Adrenal gland (tissue), 9 donors: ENCODE measurements at regions not wholly inside any gene's neighbourhood (a gene's known extent, or its start where the extent isn't known, plus 50 kb on each side); places are given as distances from the start of the nearest gene placed in this dataset.

Experiments used
- DNase-seq, 7 donors: peaks; one replicate each; pipeline ENCODE4 v3.0.0-alpha.2; 2019 to 2020
- H3K27ac ChIP-seq, 5 donors: fragments of 200-600 bp; sonication (generic) in 4 of 5; 1 replicate in 3 of 5; 2 replicates in 2 of 5; pipeline versions ENCODE4 v1.5.1 to v1.8.0; 2016 to 2020; ENCODE audit warnings: mild to moderate bottlenecking in 1 of 5
- H3K27me3 ChIP-seq: fragments of 200-600 bp; 2 replicates; pipeline ENCODE4 v1.8.0; 2021
- H3K36me3 ChIP-seq, 2 donors: fragments of 200-600 bp; replicated peaks in 1 of 2; 1 replicate in 1 of 2; 2 replicates in 1 of 2; pipeline versions ENCODE4 v1.5.1 to v1.8.0; 2018 to 2022
- H3K4me1 ChIP-seq, 2 donors: fragments of 200-600 bp; replicated peaks in 1 of 2; 1 replicate in 1 of 2; 2 replicates in 1 of 2; pipeline versions ENCODE4 v1.5.1 to v1.8.0; 2018 to 2021
- H3K4me3 ChIP-seq, 4 donors: fragments of 200-600 bp; sonication (generic) in 3 of 4; one replicate each; pipeline ENCODE4 v1.5.1; 2016 to 2018
- H3K9me3 ChIP-seq, 3 donors: fragments of 200-600 bp; sonication (generic) in 1 of 3; replicated peaks in 1 of 3; 1 replicate in 2 of 3; 2 replicates in 1 of 3; pipeline versions ENCODE4 v1.5.1 to v1.8.0; 2016 to 2021
- CTCF ChIP-seq, 6 experiments: fragments of 450-650 bp in 4 of 6; fragments of 200-600 bp in 2 of 6; sonication (generic) in 1 of 6; IDR thresholded peaks; 1 replicate in 5 of 6; 2 replicates in 1 of 6; pipeline versions ENCODE4 v1.5.1 to v1.8.0; 2016 to 2021; ENCODE audit warnings: antibody characterized with exemption in 6 of 6, mild to moderate bottlenecking in 2 of 6, moderate library complexity in 1 of 6
- POLR2A ChIP-seq, 2 donors: fragments of 450-650 bp; IDR thresholded peaks; one replicate each; pipeline ENCODE4 v1.6.1; 2017; ENCODE audit warnings: antibody characterized with exemption in 2 of 2, mild to moderate bottlenecking in 2 of 2, moderate library complexity in 1 of 2
- WGBS, 4 donors: extraction: QIAGEN DNeasy Blood & Tissue Kit in 2 of 4; methylation state at CpG; one replicate each; pipeline versions ENCODE4 v1.1.5 to v1.1.7; 2013 to 2017; 5-methylcytosine and 5-hydroxymethylcytosine counted together
- intact Hi-C, 2 donors: fragments of 100-400 bp; cut with DNase I; formaldehyde crosslinking; loops; one replicate each; pipeline versions ENCODE4 v1.14.1 to v1.15.0; 2022 to 2023
- donor health status: healthy with polysubstance abuse.
- donor health status: Bipolar disorder and iron deficiency.
- donor health status: DM: yes; HTN: yes; CAD: no.
- donor health status: DM: no; HTN: no; CAD: no.
- donor health status: DM: no; HTN: no; CAD: no.

- Histone ChIP-seq H3K4me1 (no peaks in the 10 kb centered on the region), H3K27me3 (no peaks in the 10 kb centered on the region), H3K4me3 (no peak overlapping the region), H3K36me3 (no peaks in the 10 kb centered on the region), H3K27ac (no peak overlapping the region), H3K9me3 (no peaks in the 10 kb centered on the region)
- intact Hi-C loops: no loop called here
- no peak for DNase-seq
- 31 to 42% (median 40%) methylated on average over 2 of the region's 2 CpGs for WGBS, 4 donors
- no peak for TF ChIP-seq CTCF (IDR thresholded peaks at IDR 0.05)
- no peak for TF ChIP-seq POLR2A (IDR thresholded peaks at IDR 0.05)
Measured at GRCh38 chr5:87966213-87966612, 302.4 kb downstream of the TMEM161B start.

- TF ChIP-seq CTCF (IDR thresholded peaks at IDR 0.05) (no peak), POLR2A (IDR thresholded peaks at IDR 0.05) (no peak)
- intact Hi-C loops: no loop called here
- H3K9me3 ChIP-seq: no peaks in the 10 kb centered on the region
- H3K27ac ChIP-seq: no peak overlapping the region
- H3K4me3 ChIP-seq: no peak overlapping the region
- no peak for DNase-seq
- no peaks in the 10 kb centered on the region for H3K27me3 ChIP-seq
- H3K36me3 ChIP-seq: no peaks in the 10 kb centered on the region
- H3K4me1 ChIP-seq: no peaks in the 10 kb centered on the region
Measured at GRCh38 chr5:87954121-87954520, 314.5 kb downstream of the TMEM161B start.

- no peak for DNase-seq
- H3K9me3 ChIP-seq: no peaks in the 10 kb centered on the region
- no peak for TF ChIP-seq CTCF (IDR thresholded peaks at IDR 0.05)
- TF ChIP-seq POLR2A (IDR thresholded peaks at IDR 0.05): no peak
- H3K4me1 ChIP-seq: no peaks in the 10 kb centered on the region
- H3K4me3 ChIP-seq: no peak overlapping the region
- H3K27ac ChIP-seq: no peak overlapping the region
- intact Hi-C loops: no loop called here
- 85 to 100% (median 92%) methylated on average over 1 of the region's 1 CpG for WGBS, 4 donors
- H3K27me3 ChIP-seq: no peaks in the 10 kb centered on the region
- no peaks in the 10 kb centered on the region for H3K36me3 ChIP-seq
Measured at GRCh38 chr5:87951661-87952060, 317.0 kb downstream of the TMEM161B start.

GRCh38 chr5:87949676-87950631, 318.7 kb downstream of the TMEM161B start:
- Histone ChIP-seq H3K9me3 (no peaks in the 10 kb centered on the region), H3K27ac (no peak overlapping the region), H3K4me1 (no peaks in the 10 kb centered on the region), H3K27me3 (no peaks in the 10 kb centered on the region), H3K36me3 (no peaks in the 10 kb centered on the region), H3K4me3 (no peak overlapping the region)
- WGBS, 4 donors: 57 to 61% (median 59%) methylated on average over 10 of the region's 10 CpGs
- DNase-seq: no peak
- intact Hi-C loops: no loop called here
- no peak for TF ChIP-seq POLR2A (IDR thresholded peaks at IDR 0.05)
- no peak for TF ChIP-seq CTCF (IDR thresholded peaks at IDR 0.05)
